DMS153 (cell line): ENCODE measurements at regions not wholly inside any gene's neighbourhood (a gene's known extent, or its start where the extent isn't known, plus 50 kb on each side); places are given as distances from the start of the nearest gene placed in this dataset.
"Not testable (repeated sequence)": the region's sequence is repeated elsewhere in the genome, so short reads cannot be mapped to it uniquely, and the experiment has no call there.

Source experiments
- DNase-seq: peaks from one replicate; lab custom pipeline; 2025; lab: John Stamatoyannopoulos, UW

- no peak for DNase-seq
These were observed 60.5 kb upstream of the USP25 start for GRCh38 chr21:15669247-15669646.

- DNase-seq: no peak
These were observed 58.6 kb upstream of the USP25 start for GRCh38 chr21:15671188-15671587.

- DNase-seq: not testable (repeated sequence)
These were observed 57.2 kb upstream of the USP25 start for GRCh38 chr21:15672578-15672977.

DNA sequence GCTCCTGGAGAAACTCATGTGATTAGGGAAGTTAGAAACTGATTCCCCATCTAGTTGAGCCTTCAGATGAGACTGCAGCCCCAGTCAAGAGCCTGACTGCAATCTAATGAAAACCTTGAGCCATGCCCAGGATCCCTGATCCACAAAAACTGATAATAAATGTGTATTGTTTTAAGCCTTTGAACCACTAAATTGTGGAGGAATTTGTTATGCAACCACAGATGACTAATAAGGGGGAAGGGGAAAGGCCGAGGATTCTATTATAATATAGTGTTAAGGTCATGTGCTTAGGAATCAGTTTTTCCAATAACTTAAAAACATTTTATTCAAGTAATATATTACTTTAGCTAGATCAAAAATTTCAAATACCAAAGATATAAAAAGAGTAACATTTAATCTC, 52.8 kb upstream of the USP25 start:
- DNase-seq: no peak

DNA sequence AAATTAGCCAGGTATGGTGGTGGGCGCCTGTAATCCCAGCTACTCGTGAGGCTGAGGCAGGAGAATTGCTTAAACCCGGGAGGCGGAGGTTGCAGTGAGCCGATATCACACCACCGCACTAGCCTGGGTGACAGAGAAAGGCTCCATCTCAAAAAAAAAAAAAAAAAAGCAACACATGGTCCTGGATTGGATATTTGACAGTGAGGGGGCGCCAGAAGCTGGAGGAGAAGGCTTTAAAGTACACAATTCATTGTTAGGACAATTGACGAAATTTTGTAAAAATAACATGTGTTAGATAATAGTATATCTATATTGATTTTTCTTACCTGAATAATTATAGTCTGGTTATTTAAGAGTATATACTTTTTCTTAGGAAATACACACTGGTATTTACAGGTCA, 50.2 kb upstream of the USP25 start:
- DNase-seq: no peak
